Astrocyte (in vitro differentiated cells and primary cell): ENCODE measurements at regions not wholly inside any gene's neighbourhood (a gene's known extent, or its start where the extent isn't known, plus 50 kb on each side); places are given as distances from the start of the nearest gene placed in this dataset.
"Not testable (repeated sequence)": the region's sequence is repeated elsewhere in the genome, so short reads cannot be mapped to it uniquely, and the experiment has no call there.

Source experiments
- DNase-seq: peaks from one replicate; pipeline ENCODE4 v3.0.0-alpha.2; 2010; ENCODE audit warnings: low read depth
- FAIRE-seq: peaks from 2 replicates; lab custom pipeline; 2011; peaks lifted over from hg19 to GRCh38; lab: Jason Lieb, UNC
- H2AFZ ChIP-seq: 2 replicates; pipeline ENCODE4 v1.6.0; 2012; ENCODE audit warnings: low read depth, low read length, inconsistent platforms
- H3K27ac ChIP-seq: 2 replicates; pipeline ENCODE4 v1.5.1; 2011; ENCODE audit warnings: low read depth, low read length, inconsistent platforms
- H3K27me3 ChIP-seq: 2 replicates; pipeline ENCODE4 v1.6.0; 2011; ENCODE audit warnings: low read length, inconsistent platforms; ENCODE audit not compliant: insufficient read depth
- H3K36me3 ChIP-seq: 2 replicates; pipeline ENCODE4 v1.5.1; 2011; ENCODE audit warnings: low read length, inconsistent platforms; ENCODE audit not compliant: insufficient read depth
- H3K4me1 ChIP-seq: 2 replicates; pipeline ENCODE4 v1.5.1; 2011; ENCODE audit warnings: low read length, inconsistent platforms; ENCODE audit not compliant: insufficient read depth
- H3K4me2 ChIP-seq: 2 replicates; pipeline ENCODE4 v1.6.0; 2012; ENCODE audit warnings: low read length, inconsistent platforms
- H3K4me3 ChIP-seq: 2 replicates; pipeline ENCODE4 v1.5.1; 2011; ENCODE audit warnings: low read depth, mild to moderate bottlenecking, low read length, inconsistent platforms; ENCODE audit not compliant: insufficient read depth
- H3K79me2 ChIP-seq: 2 replicates; pipeline ENCODE4 v1.6.0; 2012; ENCODE audit warnings: mild to moderate bottlenecking, low read length, inconsistent platforms; ENCODE audit not compliant: insufficient read depth
- H3K9ac ChIP-seq: 2 replicates; pipeline ENCODE4 v1.6.0; 2012; ENCODE audit warnings: mild to moderate bottlenecking, low read length, inconsistent platforms
- H3K9me3 ChIP-seq: 2 replicates; pipeline ENCODE4 v1.5.1; 2012; ENCODE audit warnings: low read depth, mild to moderate bottlenecking, low read length, inconsistent platforms; ENCODE audit not compliant: insufficient read depth
- H4K20me1 ChIP-seq: 2 replicates; pipeline ENCODE4 v1.6.0; 2012; ENCODE audit warnings: low read length, inconsistent platforms; ENCODE audit not compliant: insufficient read depth
- H3K27ac Mint-ChIP-seq: one replicate; pipeline ENCODE4 v1.8.0; 2021; ENCODE audit warnings: mild to moderate bottlenecking, mixed read lengths; ENCODE audit not compliant: unreplicated experiment
- H3K27me3 Mint-ChIP-seq: one replicate; pipeline ENCODE4 v1.8.0; 2021; ENCODE audit warnings: low read depth, mixed read lengths; ENCODE audit not compliant: unreplicated experiment
- H3K36me3 Mint-ChIP-seq: one replicate; pipeline ENCODE4 v1.8.0; 2021; ENCODE audit warnings: low read depth, mixed read lengths; ENCODE audit not compliant: unreplicated experiment
- H3K4me1 Mint-ChIP-seq: one replicate; pipeline ENCODE4 v1.8.0; 2021; ENCODE audit warnings: low read depth, mixed read lengths; ENCODE audit not compliant: unreplicated experiment
- H3K4me3 Mint-ChIP-seq: one replicate; pipeline ENCODE4 v1.8.0; 2021; ENCODE audit warnings: mild to moderate bottlenecking, moderate library complexity, mixed read lengths; ENCODE audit not compliant: unreplicated experiment
- H3K9me3 Mint-ChIP-seq: one replicate; pipeline ENCODE4 v1.8.0; 2021; ENCODE audit warnings: mild to moderate bottlenecking, mixed read lengths; ENCODE audit not compliant: unreplicated experiment
- EZH2 ChIP-seq: IDR thresholded peaks from 2 replicates; pipeline ENCODE4 v1.6.1; 2012; ENCODE audit warnings: mild to moderate bottlenecking, low read length, inconsistent platforms; ENCODE audit not compliant: insufficient read depth
- TF ChIP-seq, protein P1 (sequence below): IDR thresholded peaks from 2 replicates; pipeline ENCODE4 v1.5.1; 2011; ENCODE audit warnings: low read depth, mild to moderate bottlenecking, inconsistent platforms, low read length, moderate library complexity; ENCODE audit not compliant: insufficient read depth

DNA sequence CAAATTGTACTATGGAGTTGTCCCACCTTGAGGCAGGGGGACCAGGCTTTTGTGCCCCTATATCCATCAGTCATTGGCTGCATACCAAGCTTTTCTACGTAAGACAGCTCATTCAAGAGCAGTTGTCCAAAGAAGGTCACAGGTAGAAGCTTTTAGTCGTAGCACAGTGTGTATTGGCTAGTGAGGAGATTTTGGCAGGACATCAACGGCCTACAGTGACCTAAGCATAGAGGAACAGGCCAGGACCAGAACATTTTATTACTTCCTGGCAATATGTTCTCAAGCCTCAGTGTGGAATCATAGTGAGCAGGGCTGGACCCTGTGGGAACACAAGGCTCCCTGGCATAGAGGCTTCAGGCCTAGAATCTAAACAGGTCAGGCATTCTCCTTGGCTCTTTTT, 105.4 kb upstream of the ANKRD28 start:
- H3K9ac ChIP-seq, result no peak overlapping the region
- no peak for DNase-seq

GRCh38 chr3:15903759-15904720, 106.3 kb upstream of the ANKRD28 start:
- peaks cover 4% of the 10 kb centered on the region for H3K4me1 ChIP-seq
- Mint-ChIP-seq H3K4me1 (no peaks in the 10 kb centered on the region), H3K9me3 (peaks cover 5% of the 10 kb centered on the region), H3K27ac (no peak overlapping the region), H3K27me3 (no peaks in the 10 kb centered on the region), H3K36me3 (no peaks in the 10 kb centered on the region), H3K4me3 (no peak overlapping the region)
- FAIRE-seq (no peak), DNase-seq (no peak)
- H4K20me1 ChIP-seq, result no peaks in the 10 kb centered on the region
- H3K4me3 ChIP-seq, result no peak overlapping the region
- no peaks in the 10 kb centered on the region for H3K79me2 ChIP-seq
- H3K27ac ChIP-seq, result no peak overlapping the region
- H3K27me3 ChIP-seq, result no peaks in the 10 kb centered on the region
- no peak overlapping the region for H2AFZ ChIP-seq
- no peaks in the 10 kb centered on the region for H3K9me3 ChIP-seq
- H3K36me3 ChIP-seq, result no peaks in the 10 kb centered on the region
- H3K9ac ChIP-seq, result no peak overlapping the region
- no peak for TF ChIP-seq EZH2
- TF ChIP-seq, protein P1, sequence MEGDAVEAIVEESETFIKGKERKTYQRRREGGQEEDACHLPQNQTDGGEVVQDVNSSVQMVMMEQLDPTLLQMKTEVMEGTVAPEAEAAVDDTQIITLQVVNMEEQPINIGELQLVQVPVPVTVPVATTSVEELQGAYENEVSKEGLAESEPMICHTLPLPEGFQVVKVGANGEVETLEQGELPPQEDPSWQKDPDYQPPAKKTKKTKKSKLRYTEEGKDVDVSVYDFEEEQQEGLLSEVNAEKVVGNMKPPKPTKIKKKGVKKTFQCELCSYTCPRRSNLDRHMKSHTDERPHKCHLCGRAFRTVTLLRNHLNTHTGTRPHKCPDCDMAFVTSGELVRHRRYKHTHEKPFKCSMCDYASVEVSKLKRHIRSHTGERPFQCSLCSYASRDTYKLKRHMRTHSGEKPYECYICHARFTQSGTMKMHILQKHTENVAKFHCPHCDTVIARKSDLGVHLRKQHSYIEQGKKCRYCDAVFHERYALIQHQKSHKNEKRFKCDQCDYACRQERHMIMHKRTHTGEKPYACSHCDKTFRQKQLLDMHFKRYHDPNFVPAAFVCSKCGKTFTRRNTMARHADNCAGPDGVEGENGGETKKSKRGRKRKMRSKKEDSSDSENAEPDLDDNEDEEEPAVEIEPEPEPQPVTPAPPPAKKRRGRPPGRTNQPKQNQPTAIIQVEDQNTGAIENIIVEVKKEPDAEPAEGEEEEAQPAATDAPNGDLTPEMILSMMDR, result no peak
- no peak overlapping the region for H3K4me2 ChIP-seq

More for the DNA sequence above, 105.4 kb upstream of the ANKRD28 start:
- no peaks in the 10 kb centered on the region for H4K20me1 ChIP-seq
- no peak for FAIRE-seq
- H3K4me2 ChIP-seq, result no peak overlapping the region
- no peaks in the 10 kb centered on the region for H3K9me3 ChIP-seq
- H3K27me3 ChIP-seq, result no peaks in the 10 kb centered on the region
- H3K79me2 ChIP-seq, result no peaks in the 10 kb centered on the region
- Mint-ChIP-seq H3K4me1 (no peaks in the 10 kb centered on the region), H3K9me3 (peaks cover 1% of the 10 kb centered on the region), H3K36me3 (no peaks in the 10 kb centered on the region), H3K27ac (no peak overlapping the region), H3K4me3 (no peak overlapping the region), H3K27me3 (no peaks in the 10 kb centered on the region)
- H3K36me3 ChIP-seq, result no peaks in the 10 kb centered on the region
- no peak overlapping the region for H2AFZ ChIP-seq
- peaks cover 5% of the 10 kb centered on the region for H3K4me1 ChIP-seq
- no peak overlapping the region for H3K4me3 ChIP-seq
- TF ChIP-seq, protein P1, result no peak
- TF ChIP-seq EZH2, result no peak
- H3K27ac ChIP-seq, result no peak overlapping the region

- Histone ChIP-seq H3K79me2 (no peaks in the 10 kb centered on the region), H3K36me3 (no peaks in the 10 kb centered on the region), H3K9ac (no peak overlapping the region), H3K4me3 (no peak overlapping the region), H3K4me2 (no peak overlapping the region), H3K27me3 (no peaks in the 10 kb centered on the region), H3K9me3 (no peaks in the 10 kb centered on the region), H3K4me1 (no peaks in the 10 kb centered on the region), H4K20me1 (no peaks in the 10 kb centered on the region), H2AFZ (no peak overlapping the region), H3K27ac (no peak overlapping the region)
- Mint-ChIP-seq H3K9me3 (peaks cover 5% of the 10 kb centered on the region), H3K27ac (no peak overlapping the region), H3K4me3 (no peak overlapping the region), H3K36me3 (no peaks in the 10 kb centered on the region), H3K27me3 (no peaks in the 10 kb centered on the region), H3K4me1 (no peaks in the 10 kb centered on the region)
- DNase-seq, result no peak
- no peak for FAIRE-seq
- no peak for TF ChIP-seq EZH2
- TF ChIP-seq, protein P1, result no peak
Measured at GRCh38 chr3:15905041-15905440, 107.3 kb upstream of the ANKRD28 start.

- H3K27ac Mint-ChIP-seq, H3K27me3 ChIP-seq, H4K20me1 ChIP-seq, H3K4me2 ChIP-seq, DNase-seq, H3K4me1 ChIP-seq, H3K27ac ChIP-seq, FAIRE-seq, H3K36me3 Mint-ChIP-seq, H3K36me3 ChIP-seq, H3K4me1 Mint-ChIP-seq, H3K9ac ChIP-seq, H2AFZ ChIP-seq, H3K4me3 Mint-ChIP-seq, H3K4me3 ChIP-seq, H3K79me2 ChIP-seq, H3K9me3 ChIP-seq, H3K27me3 Mint-ChIP-seq: not testable (repeated sequence)
- peaks cover 16% of the 10 kb centered on the region for H3K9me3 Mint-ChIP-seq
Measured at GRCh38 chr3:15907403-15907802, 109.6 kb upstream of the ANKRD28 start.
